GM18907 (cell line): ENCODE measurements at regions not wholly inside any gene's neighbourhood (a gene's known extent, or its start where the extent isn't known, plus 50 kb on each side); places are given as distances from the start of the nearest gene placed in this dataset.
"Not testable (repeated sequence)": the region's sequence is repeated elsewhere in the genome, so short reads cannot be mapped to it uniquely, and the experiment has no call there.

Experiments used
- ATAC-seq: cut with Tn5 transposase; IDR thresholded peaks from one replicate; pipeline ENCODE4 v1.9.1; 2021; ENCODE audit warnings: mild to moderate bottlenecking, moderate library complexity; ENCODE audit not compliant: unreplicated experiment

- ATAC-seq: no peak
Measured at GRCh38 chr5:40356248-40356647, 323.5 kb upstream of the PTGER4 start.

- ATAC-seq: no peak
Measured at GRCh38 chr5:40355846-40356245, 323.9 kb upstream of the PTGER4 start.

GRCh38 chr5:40355181-40355580, 324.5 kb upstream of the PTGER4 start:
- no peak for ATAC-seq

GRCh38 chr5:40354171-40354570, 325.5 kb upstream of the PTGER4 start:
- ATAC-seq: no peak

- no peak for ATAC-seq
Measured at GRCh38 chr5:40353442-40353841, 326.3 kb upstream of the PTGER4 start.

- no peak for ATAC-seq
Measured at GRCh38 chr5:40347981-40348725, 331.6 kb upstream of the PTGER4 start.

- no peak for ATAC-seq
Measured at GRCh38 chr5:40346901-40347300, 332.8 kb upstream of the PTGER4 start.

GRCh38 chr5:40338434-40338833, 341.3 kb upstream of the PTGER4 start:
- not testable (repeated sequence) for ATAC-seq

- no peak for ATAC-seq
Measured at GRCh38 chr5:40334242-40334635, 345.5 kb upstream of the PTGER4 start.

- ATAC-seq: peak; percentile 98
Measured at GRCh38 chr5:40333459-40334241, 346.1 kb upstream of the PTGER4 start.

- ATAC-seq: no peak
Measured at GRCh38 chr5:40332970-40333369, 346.7 kb upstream of the PTGER4 start.

- no peak for ATAC-seq
Measured at GRCh38 chr5:40331616-40332015, 348.1 kb upstream of the PTGER4 start.

GRCh38 chr5:40321514-40321913, 358.2 kb upstream of the PTGER4 start:
- no peak for ATAC-seq

- no peak for ATAC-seq
Measured at GRCh38 chr5:40318395-40318794, 361.3 kb upstream of the PTGER4 start.

- no peak for ATAC-seq
Measured at GRCh38 chr5:40317023-40317422, 362.7 kb upstream of the PTGER4 start.

GRCh38 chr5:40315126-40315525, 364.6 kb upstream of the PTGER4 start:
- no peak for ATAC-seq

GRCh38 chr5:40314275-40314674, 365.4 kb upstream of the PTGER4 start:
- no peak for ATAC-seq

GRCh38 chr5:40312205-40312604, 367.5 kb upstream of the PTGER4 start:
- ATAC-seq: no peak

GRCh38 chr5:40309851-40310250, 369.9 kb upstream of the PTGER4 start:
- no peak for ATAC-seq

- no peak for ATAC-seq
Measured at GRCh38 chr5:40308867-40309266, 370.8 kb upstream of the PTGER4 start.

- no peak for ATAC-seq
Measured at GRCh38 chr5:40307920-40308319, 371.8 kb upstream of the PTGER4 start.

- no peak for ATAC-seq
Measured at GRCh38 chr5:40306869-40307487, 372.7 kb upstream of the PTGER4 start.
